IMR-90 (cell line): ENCODE measurements at regions not wholly inside any gene's neighbourhood (a gene's known extent, or its start where the extent isn't known, plus 50 kb on each side); places are given as distances from the start of the nearest gene placed in this dataset.

Experiments used
- ATAC-seq: fragments of 200-7000 bp; cut with Tn5 transposase; 2 replicates; pipeline ENCODE4 v1.9.1; 2020; ENCODE audit warnings: low read depth, mild to moderate bottlenecking, moderate library complexity
- BruUV-seq: library from RNA; stranded (reverse); fragments of 400-500 nt; replicated peaks from 2 replicates; lab custom pipeline; 2021; lab: Mats Ljungman, UMichigan
- CTCF ChIA-PET: fragments of 300-600 bp; formaldehyde crosslinking; extraction: SDS; loops from one replicate; lab custom pipeline; 2021; ENCODE audit warnings: antibody characterized with exemption; lab: Yijun Ruan, JAX
- POLR2A ChIA-PET: fragments of 300-600 bp; sonication (Branson Sonifier 250); formaldehyde crosslinking; loops from one replicate; lab custom pipeline; 2022; ENCODE audit warnings: antibody characterized with exemption; ENCODE audit not compliant: unreplicated experiment; lab: Charles Lee
- DNase-seq: peaks from one replicate; pipeline ENCODE4 v3.0.0; 2013
- H2AFZ ChIP-seq: replicated peaks from 2 replicates; pipeline ENCODE3; 2013; ENCODE audit warnings: low read length, mild to moderate bottlenecking; ENCODE audit not compliant: poor library complexity
- H2AK5ac ChIP-seq: 2 replicates; pipeline ENCODE4 v1.6.1; 2013; ENCODE audit warnings: low read depth, low read length, inconsistent platforms
- H2AK9ac ChIP-seq: replicated peaks from 2 replicates; pipeline ENCODE3; 2013; ENCODE audit warnings: mild to moderate bottlenecking, low read depth, low read length, moderate library complexity; ENCODE audit not compliant: poor library complexity
- H2BK120ac ChIP-seq: 2 replicates; pipeline ENCODE4 v1.6.1; 2013; ENCODE audit warnings: low read depth, low read length, inconsistent platforms
- H2BK15ac ChIP-seq: 3 replicates; pipeline ENCODE4 v1.6.1; 2013; ENCODE audit warnings: low read depth, low read length, inconsistent platforms
- H2BK20ac ChIP-seq: 2 replicates; pipeline ENCODE4 v1.6.1; 2013; ENCODE audit warnings: low read depth, mild to moderate bottlenecking, inconsistent platforms, low read length, moderate library complexity
- H2BK5ac ChIP-seq: 2 replicates; pipeline ENCODE4 v1.6.1; 2013; ENCODE audit warnings: mild to moderate bottlenecking, low read depth, low read length, inconsistent platforms; ENCODE audit not compliant: poor library complexity, severe bottlenecking
- H3K14ac ChIP-seq: replicated peaks from 2 replicates; pipeline ENCODE4 v1.6.1; 2013; ENCODE audit warnings: low read depth, low read length, inconsistent platforms
- H3K18ac ChIP-seq: 2 replicates; pipeline ENCODE4 v1.6.1; 2013; ENCODE audit warnings: low read depth, low read length, control low read depth
- H3K23ac ChIP-seq: 2 replicates; pipeline ENCODE4 v1.6.1; 2013; ENCODE audit warnings: low read depth, low read length, inconsistent platforms
- H3K27ac ChIP-seq: 2 replicates; pipeline ENCODE4 v1.5.1; 2013; ENCODE audit warnings: mild to moderate bottlenecking, control low read depth, low read length; ENCODE audit not compliant: insufficient read depth
- H3K27me3 ChIP-seq: 2 replicates; pipeline ENCODE4 v1.6.1; 2013; ENCODE audit warnings: low read length; ENCODE audit not compliant: control insufficient read depth, insufficient read depth
- H3K36me3 ChIP-seq: 2 replicates; pipeline ENCODE4 v1.6.1; 2013; ENCODE audit warnings: low read length, mixed read lengths; ENCODE audit not compliant: control insufficient read depth, insufficient read depth
- H3K4ac ChIP-seq: 2 replicates; pipeline ENCODE4 v1.6.1; 2013; ENCODE audit warnings: low read depth, low read length, inconsistent platforms
- H3K4me1 ChIP-seq: 2 replicates; pipeline ENCODE4 v1.6.1; 2013; ENCODE audit warnings: low read length, mixed read lengths; ENCODE audit not compliant: control insufficient read depth, insufficient read depth
- H3K4me2 ChIP-seq: 2 replicates; pipeline ENCODE4 v1.6.1; 2013; ENCODE audit warnings: low read depth, mild to moderate bottlenecking, control low read depth, low read length, moderate library complexity
- H3K4me3 ChIP-seq: 2 replicates; pipeline ENCODE4 v1.5.1; 2013; ENCODE audit warnings: low read depth, mild to moderate bottlenecking, control low read depth, low read length, moderate library complexity; ENCODE audit not compliant: insufficient read depth
- H3K56ac ChIP-seq: 2 replicates; pipeline ENCODE4 v1.6.1; 2013; ENCODE audit warnings: low read length, inconsistent platforms; ENCODE audit not compliant: insufficient read depth; ENCODE audit errors: extremely low read depth
- H3K79me1 ChIP-seq, 2 experiments: 2 replicates each; pipeline ENCODE4 v1.6.1; 2013; ENCODE audit warnings: low read length in 2 of 2, inconsistent platforms in 1 of 2, low read depth in 1 of 2
- H3K9ac ChIP-seq: 2 replicates; pipeline ENCODE4 v1.6.1; 2013; ENCODE audit warnings: low read depth, low read length, control low read depth
- H3K9me1 ChIP-seq: 2 replicates; pipeline ENCODE4 v1.6.1; 2013; ENCODE audit warnings: low read length, inconsistent platforms; ENCODE audit not compliant: insufficient read depth
- H3K9me3 ChIP-seq: 2 replicates; pipeline ENCODE4 v1.6.1; 2013; ENCODE audit warnings: low read length; ENCODE audit not compliant: control insufficient read depth, insufficient read depth
- H4K20me1 ChIP-seq: 2 replicates; pipeline ENCODE4 v1.6.1; 2013; ENCODE audit warnings: low read length, inconsistent platforms; ENCODE audit not compliant: insufficient read depth
- H4K5ac ChIP-seq: 2 replicates; pipeline ENCODE4 v1.6.1; 2013; ENCODE audit warnings: mild to moderate bottlenecking, low read depth, low read length, control low read depth
- H4K8ac ChIP-seq, 2 experiments: 2 replicates each; pipeline ENCODE4 v1.6.1; 2013; ENCODE audit warnings: low read depth in 2 of 2, low read length in 2 of 2, control low read depth in 1 of 2, inconsistent platforms in 1 of 2
- H4K91ac ChIP-seq: 2 replicates; pipeline ENCODE4 v1.6.1; 2013; ENCODE audit warnings: low read depth, low read length, inconsistent platforms; ENCODE audit not compliant: insufficient read depth
- BHLHE40 ChIP-seq: fragments of 150-350 bp; IDR thresholded peaks from 2 replicates; pipeline ENCODE4 v1.6.1; 2016; ENCODE audit warnings: mild to moderate bottlenecking, low read depth, low read length
- CHD1 ChIP-seq: IDR thresholded peaks from 2 replicates; pipeline ENCODE4 v1.6.1; 2012; ENCODE audit warnings: low read depth, low read length, improper control_type of control experiment
- MAZ ChIP-seq: IDR thresholded peaks from 2 replicates; pipeline ENCODE4 v1.6.1; 2012; ENCODE audit warnings: low read depth, mild to moderate bottlenecking, low read length, improper control_type of control experiment, moderate library complexity, borderline replicate concordance
- NFE2L2 ChIP-seq: fragments of 150-350 bp; IDR thresholded peaks from 2 replicates; pipeline ENCODE4 v1.6.1; 2016; ENCODE audit warnings: low read depth, mild to moderate bottlenecking, low read length
- POLR2A ChIP-seq: IDR thresholded peaks from 2 replicates; pipeline ENCODE4 v1.6.1; 2012; ENCODE audit warnings: mild to moderate bottlenecking, low read depth, low read length
- SMC3 ChIP-seq: fragments of 150-350 bp; IDR thresholded peaks from 2 replicates; pipeline ENCODE4 v1.6.1; 2016; ENCODE audit warnings: low read depth, mild to moderate bottlenecking, antibody characterized with exemption, low read length, moderate library complexity
- USF2 ChIP-seq: fragments of 150-350 bp; IDR thresholded peaks from 2 replicates; pipeline ENCODE4 v1.6.1; 2017; ENCODE audit warnings: mild to moderate bottlenecking, antibody characterized with exemption, low read length, low read depth
- WGBS, 2 experiments: methylation state at CpG; one replicate each; pipeline versions ENCODE4 v1.1.5 to v1.1.7; 2013; ENCODE audit warnings: missing lambda C conversion rate in 2 of 2; ENCODE audit not compliant: insufficient read length in 1 of 2; ENCODE audit errors: extremely low coverage in 2 of 2; 5-methylcytosine and 5-hydroxymethylcytosine counted together
- dilution Hi-C: fragments of 300-500 bp; cut with HindIII; formaldehyde crosslinking; loops from one replicate; pipeline ENCODE4 v1.14.3; 2018; ENCODE audit warnings: low sequenced_read_pairs; ENCODE audit not compliant: unreplicated experiment
- in situ Hi-C: fragments of 300-500 bp; cut with MboI; formaldehyde crosslinking; loops from 3 replicates; pipeline ENCODE4 v1.14.3; 2019; ENCODE audit warnings: low sequenced_read_pairs, inconsistent platforms, mixed read lengths
- intact Hi-C: fragments of 100-400 bp; cut with micrococcal nuclease; formaldehyde crosslinking; loops from 2 replicates; pipeline ENCODE4 v1.10.0; 2022

GRCh38 chr5:56476487-56476856 is 243.3 kb upstream of the ANKRD55 start:
- Histone ChIP-seq H3K4ac (peak overlapping the region; percentile 94), H3K4me2 (peak overlapping the region; percentile 33; the same call in 1 of the 2 replicates), H4K8ac (peak overlapping the region; percentile 16 to 95; a peak in 3 of 4 replicates), H2AK5ac (peak overlapping the region; percentile 59), H2BK15ac (peak overlapping the region; percentile 97; the same call in 2 of the 3 replicates), H2BK120ac (peak overlapping the region; percentile 98), H3K36me3 (no peaks in the 10 kb centered on the region), H3K9me1 (peaks cover 19% of the 10 kb centered on the region), H3K9ac (0 out of 2 replicates have a peak overlapping the region, but pooled peaks have one; percentile 40), H4K20me1 (no peaks in the 10 kb centered on the region), H3K4me3 (no peak overlapping the region), H3K79me1 (peaks cover 0 to 4% of the 10 kb centered on the region in 2 experiments; a peak in 1 of 4 replicates), H3K27me3 (no peaks in the 10 kb centered on the region), H4K91ac (peak overlapping the region; percentile 82), H3K27ac (peak overlapping the region; percentile 60), H2AK9ac (no peak overlapping the region), H3K9me3 (no peaks in the 10 kb centered on the region), H3K18ac (peak overlapping the region; percentile 86), H3K56ac (no peak overlapping the region), H4K5ac (peak overlapping the region; percentile 83), H2BK5ac (peak overlapping the region; percentile 70), H3K14ac (peak overlapping the region; percentile 89), H3K23ac (peak overlapping the region; percentile 93), H2AFZ (peak overlapping the region; percentile 59), H2BK20ac (peak overlapping the region; percentile 97), H3K4me1 (peaks cover 24% of the 10 kb centered on the region)
- CTCF ChIA-PET = interaction anchor here (0.7 to 1.0 kb wide), 3 partner anchors 65 to 359 kb away, joined by 3 to 4 read pairs (median 3); no protein-coding TSS in a partner anchor
- BruUV-seq = no TSS peak
- dilution Hi-C loops (no loop called here), intact Hi-C loops (loop anchor here (5.0 kb wide), 2 partner anchors 59 to 119 kb away; no protein-coding TSS in a partner anchor), in situ Hi-C loops (no loop called here)
- 68% methylated on average over 4 of the region's 5 CpGs; no CpG with 5 or more reads in 1 of the 2 experiments for WGBS, 2 experiments
- no peak for DNase-seq
- ATAC-seq = no peak
- POLR2A ChIA-PET = no interaction called here
- TF ChIP-seq BHLHE40 (no peak), MAZ (no peak), CHD1 (no peak), POLR2A (no peak), USF2 (no peak), SMC3 (no peak), NFE2L2 (no peak)
